ENCODE measurements at regions not wholly inside any gene's neighbourhood (a gene's known extent, or its start where the extent isn't known, plus 50 kb on each side); places are given as distances from the start of the nearest gene placed in this dataset.

- TF ChIP-seq REST (IDR thresholded peaks at IDR 0.05; ENCODE audit: low read depth, low read length) (0 out of 2 replicates have a peak, but pooled peaks have one; percentile 24), MEF2A (IDR thresholded peaks at IDR 0.05; ENCODE audit: borderline replicate concordance, low read depth) (no peak), ELF1 (IDR thresholded peaks at IDR 0.05) (no peak), EP300 (IDR thresholded peaks at IDR 0.05; ENCODE audit: borderline replicate concordance in 1 of 2, low read depth in 1 of 2, low read length in 1 of 2) (peak in 1 of 2 experiments; percentile 21; a peak in 1 of 4 replicates)
- TF ChIP-seq, protein P1, sequence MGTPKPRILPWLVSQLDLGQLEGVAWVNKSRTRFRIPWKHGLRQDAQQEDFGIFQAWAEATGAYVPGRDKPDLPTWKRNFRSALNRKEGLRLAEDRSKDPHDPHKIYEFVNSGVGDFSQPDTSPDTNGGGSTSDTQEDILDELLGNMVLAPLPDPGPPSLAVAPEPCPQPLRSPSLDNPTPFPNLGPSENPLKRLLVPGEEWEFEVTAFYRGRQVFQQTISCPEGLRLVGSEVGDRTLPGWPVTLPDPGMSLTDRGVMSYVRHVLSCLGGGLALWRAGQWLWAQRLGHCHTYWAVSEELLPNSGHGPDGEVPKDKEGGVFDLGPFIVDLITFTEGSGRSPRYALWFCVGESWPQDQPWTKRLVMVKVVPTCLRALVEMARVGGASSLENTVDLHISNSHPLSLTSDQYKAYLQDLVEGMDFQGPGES (IDR thresholded peaks at IDR 0.05; ENCODE audit: low read depth, low read length), result no peak
These were observed 57.6 kb upstream of the FOXP4 start (continued) for GRCh38 chr6:41488433-41489119.

DNA sequence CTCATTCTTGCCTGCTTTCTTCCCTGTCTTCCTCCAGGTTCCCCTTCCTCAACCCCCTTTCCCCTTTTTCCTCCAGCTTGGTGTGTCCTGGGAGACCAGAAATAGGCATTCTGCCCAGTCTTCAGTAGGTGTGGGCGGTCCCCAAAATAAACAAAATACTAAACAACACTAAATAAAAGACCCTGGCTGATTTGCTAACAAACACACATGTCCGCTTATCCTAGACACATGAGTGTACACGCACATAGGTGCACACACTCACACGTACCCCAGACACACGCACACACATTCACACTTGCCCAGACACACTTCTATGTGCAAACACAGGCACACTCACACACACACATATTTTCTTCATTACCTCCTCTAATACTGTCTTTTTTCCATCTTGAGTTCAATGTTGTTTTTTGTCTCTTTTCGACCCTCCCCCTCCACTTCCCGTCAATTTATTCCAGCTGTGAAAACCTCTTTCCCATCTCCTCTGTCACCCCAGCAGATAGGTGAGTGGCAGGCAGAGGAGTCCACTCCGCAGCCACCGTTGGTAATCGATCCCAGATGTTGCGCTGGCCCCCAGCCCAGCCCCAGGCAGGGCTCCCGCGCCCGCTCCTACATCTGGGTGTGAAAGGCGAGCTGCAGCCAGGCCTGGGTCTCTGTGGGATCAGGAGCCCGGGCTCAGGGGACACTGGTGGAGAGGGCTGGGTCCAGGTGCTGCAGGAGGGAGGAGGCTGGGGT is 56.9 kb upstream of the FOXP4 start:
- H3K27ac ChIP-seq (ENCODE audit: low read depth in 2 of 2, low read length in 1 of 2), result peak overlapping the region; percentile 30 to 67; a peak in 3 of 4 replicates
- DNase-seq, result peak; percentile 87
- TF ChIP-seq POLR2AphosphoS5 (IDR thresholded peaks at IDR 0.05; ENCODE audit: low read depth, low read length) (no peak), RXRA (IDR thresholded peaks at IDR 0.05; ENCODE audit: borderline replicate concordance, low read depth) (no peak), NFIC (IDR thresholded peaks at IDR 0.05; ENCODE audit: borderline replicate concordance) (peak; percentile 72), ELF1 (IDR thresholded peaks at IDR 0.05) (no peak), NRF1 (IDR thresholded peaks at IDR 0.05; ENCODE audit: low read depth, low read length) (no peak), FOXJ3 (CRISPR knock-in tag; IDR thresholded peaks at IDR 0.05) (peak; percentile 57), GABPA (IDR thresholded peaks at IDR 0.05; ENCODE audit: low read depth) (no peak), JUND (IDR thresholded peaks at IDR 0.05) (no peak), PBX3 (IDR thresholded peaks at IDR 0.05) (peak; percentile 87), RCOR1 (IDR thresholded peaks at IDR 0.05; ENCODE audit: low read length) (peak; percentile 66; the same call in 1 of the 2 replicates), MXI1 (IDR thresholded peaks at IDR 0.05; ENCODE audit: low read depth, low read length) (no peak), MAX (IDR thresholded peaks at IDR 0.05; ENCODE audit: low read depth) (no peak), RFX5 (IDR thresholded peaks at IDR 0.05; ENCODE audit: low read length) (no peak), GATA2 (CRISPR knock-in tag; IDR thresholded peaks at IDR 0.05) (peak; percentile 51; the same call in 1 of the 2 replicates), TAF1 (IDR thresholded peaks at IDR 0.05; ENCODE audit: borderline replicate concordance, low read depth, low read length) (no peak), EP300 (IDR thresholded peaks at IDR 0.05; ENCODE audit: borderline replicate concordance in 1 of 2, low read depth in 1 of 2, low read length in 1 of 2) (peak in 1 of 2 experiments; percentile 88; a peak in 3 of 4 replicates), MEF2A (IDR thresholded peaks at IDR 0.05; ENCODE audit: borderline replicate concordance, low read depth) (no peak), CHD2 (IDR thresholded peaks at IDR 0.05; ENCODE audit: low read length, partially characterized antibody) (peak; percentile 84), TEAD4 (IDR thresholded peaks at IDR 0.05; ENCODE audit: borderline replicate concordance, insufficient read depth) (no peak)
- TF ChIP-seq, protein P2, sequence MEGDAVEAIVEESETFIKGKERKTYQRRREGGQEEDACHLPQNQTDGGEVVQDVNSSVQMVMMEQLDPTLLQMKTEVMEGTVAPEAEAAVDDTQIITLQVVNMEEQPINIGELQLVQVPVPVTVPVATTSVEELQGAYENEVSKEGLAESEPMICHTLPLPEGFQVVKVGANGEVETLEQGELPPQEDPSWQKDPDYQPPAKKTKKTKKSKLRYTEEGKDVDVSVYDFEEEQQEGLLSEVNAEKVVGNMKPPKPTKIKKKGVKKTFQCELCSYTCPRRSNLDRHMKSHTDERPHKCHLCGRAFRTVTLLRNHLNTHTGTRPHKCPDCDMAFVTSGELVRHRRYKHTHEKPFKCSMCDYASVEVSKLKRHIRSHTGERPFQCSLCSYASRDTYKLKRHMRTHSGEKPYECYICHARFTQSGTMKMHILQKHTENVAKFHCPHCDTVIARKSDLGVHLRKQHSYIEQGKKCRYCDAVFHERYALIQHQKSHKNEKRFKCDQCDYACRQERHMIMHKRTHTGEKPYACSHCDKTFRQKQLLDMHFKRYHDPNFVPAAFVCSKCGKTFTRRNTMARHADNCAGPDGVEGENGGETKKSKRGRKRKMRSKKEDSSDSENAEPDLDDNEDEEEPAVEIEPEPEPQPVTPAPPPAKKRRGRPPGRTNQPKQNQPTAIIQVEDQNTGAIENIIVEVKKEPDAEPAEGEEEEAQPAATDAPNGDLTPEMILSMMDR (IDR thresholded peaks at IDR 0.05), result no peak

More for the DNA sequence above, 56.9 kb upstream of the FOXP4 start:
- WGBS (ENCODE audit: low lambda C conversion rate), result 34% methylated on average over 16 of the region's 16 CpGs
- H3K36me3 ChIP-seq (replicated peaks in 1 of 2; ENCODE audit: control insufficient read depth in 1 of 2, insufficient read depth in 2 of 2, low read length in 1 of 2), result no peaks in the 10 kb centered on the region
- no peak overlapping the region; a peak in 1 of 4 replicates for H3K4me3 ChIP-seq (ENCODE audit: low read depth in 2 of 2, low read length in 1 of 2)
- no peaks in the 10 kb centered on the region for H3K79me2 ChIP-seq (ENCODE audit: insufficient read depth)
- H3K9me2 ChIP-seq, result no peaks in the 10 kb centered on the region
- H3K9ac ChIP-seq, result no peak overlapping the region
- peak overlapping the region; percentile 65 for H3K4me2 ChIP-seq
- H3K27me3 ChIP-seq (ENCODE audit: insufficient read depth), result no peaks in the 10 kb centered on the region
- peaks cover 18 to 42% of the 10 kb centered on the region in 2 experiments; a peak in 3 of 4 replicates for H3K4me1 ChIP-seq (ENCODE audit: control insufficient read depth in 1 of 2, insufficient read depth in 2 of 2, low read depth in 1 of 2, low read length in 1 of 2)
- peak overlapping the region; percentile 23; the same call in 1 of the 2 replicates for H2AFZ ChIP-seq (ENCODE audit: low read depth)
- CTCF ChIA-PET, result interaction anchor here (0.7 to 2.3 kb wide), 6 partner anchors 20 to 190 kb away, joined by 3 to 6 read pairs (median 4); no protein-coding TSS in a partner anchor
- H3K9me3 ChIP-seq, result no peaks in the 10 kb centered on the region
- POLR2A ChIA-PET, result interaction anchor here (0.6 kb wide), 1 partner anchor 173 kb away, joined by 4 read pairs; no protein-coding TSS in a partner anchor
- no peaks in the 10 kb centered on the region for H3F3A ChIP-seq (replicated peaks; ENCODE audit: insufficient read depth)
- H4K20me1 ChIP-seq (ENCODE audit: insufficient read depth), result no peaks in the 10 kb centered on the region

Measured in SK-N-SH (cell line).